CD14-positive monocyte (primary cell): ENCODE measurements at regions not wholly inside any gene's neighbourhood (a gene's known extent, or its start where the extent isn't known, plus 50 kb on each side); places are given as distances from the start of the nearest gene placed in this dataset.

Experiments used
- DNase-seq, 3 donors: peaks; one replicate each; pipeline ENCODE4 v3.0.0-alpha.2; 2011 to 2022
- H2AFZ ChIP-seq: 2 replicates; pipeline ENCODE4 v1.6.0; 2012; ENCODE audit warnings: mild to moderate bottlenecking, low read depth, low read length, inconsistent platforms; ENCODE audit not compliant: insufficient read depth, poor library complexity, severe bottlenecking
- H3K27ac ChIP-seq, 2 donors: 1 replicate in 1 of 2; 2 replicates in 1 of 2; pipeline ENCODE4 v1.5.1; 2012 to 2013; ENCODE audit warnings: low read length in 2 of 2, control low read depth in 1 of 2, inconsistent platforms in 1 of 2, low read depth in 1 of 2, mild to moderate bottlenecking in 1 of 2
- H3K27me3 ChIP-seq, 2 donors: one replicate each; pipeline versions ENCODE4 v1.6.0 to v1.6.1; 2011 to 2013; ENCODE audit warnings: low read length in 2 of 2; ENCODE audit not compliant: control insufficient read depth in 2 of 2, insufficient read depth in 2 of 2
- H3K36me3 ChIP-seq, 2 donors: replicated peaks in 1 of 2; 1 replicate in 1 of 2; 2 replicates in 1 of 2; pipeline versions ENCODE4 v1.5.1 to v1.6.1; 2012 to 2013; ENCODE audit warnings: low read length in 2 of 2, control low read depth in 1 of 2, inconsistent platforms in 1 of 2, mild to moderate bottlenecking in 1 of 2; ENCODE audit not compliant: insufficient read depth in 2 of 2, control insufficient read depth in 1 of 2
- H3K4me1 ChIP-seq, 2 donors: 1 replicate in 1 of 2; 2 replicates in 1 of 2; pipeline versions ENCODE4 v1.5.1 to v1.6.1; 2012 to 2013; ENCODE audit warnings: low read length in 2 of 2, control low read depth in 1 of 2, inconsistent platforms in 1 of 2, mild to moderate bottlenecking in 1 of 2, moderate library complexity in 1 of 2; ENCODE audit not compliant: insufficient read depth in 2 of 2, control insufficient read depth in 1 of 2
- H3K4me2 ChIP-seq: replicated peaks from 2 replicates; pipeline ENCODE3; 2012; ENCODE audit warnings: low read length, moderate library complexity, mild to moderate bottlenecking; ENCODE audit not compliant: poor library complexity, severe bottlenecking; ENCODE audit errors: extremely low read depth
- H3K4me3 ChIP-seq, 3 experiments: fragments of 200-600 bp in 1 of 3; sonication (generic) in 1 of 3; replicated peaks in 1 of 3; 1 replicate in 2 of 3; 2 replicates in 1 of 3; pipeline ENCODE4 v1.5.1; 2011 to 2013; ENCODE audit warnings: low read length in 3 of 3, mild to moderate bottlenecking in 3 of 3, control low read depth in 2 of 3, low read depth in 2 of 3, inconsistent platforms in 1 of 3, moderate library complexity in 1 of 3
- H3K79me2 ChIP-seq: 2 replicates; pipeline ENCODE4 v1.6.0; 2012; ENCODE audit warnings: mild to moderate bottlenecking, control low read depth, inconsistent platforms, low read length, moderate library complexity; ENCODE audit not compliant: insufficient read depth
- H3K9ac ChIP-seq: 2 replicates; pipeline ENCODE4 v1.6.0; 2017; ENCODE audit warnings: low read length, mild to moderate bottlenecking; ENCODE audit not compliant: insufficient read depth, poor library complexity, severe bottlenecking
- H3K9me3 ChIP-seq, 2 donors: replicated peaks in 1 of 2; 1 replicate in 1 of 2; 2 replicates in 1 of 2; pipeline versions ENCODE4 v1.5.1 to v1.6.1; 2012 to 2013; ENCODE audit warnings: low read length in 2 of 2, control low read depth in 1 of 2; ENCODE audit not compliant: control insufficient read depth in 1 of 2, insufficient read depth in 1 of 2
- H4K20me1 ChIP-seq: 2 replicates; pipeline ENCODE4 v1.6.0; 2012; ENCODE audit warnings: mild to moderate bottlenecking, low read length, control low read depth, moderate library complexity; ENCODE audit not compliant: insufficient read depth
- H3K27ac Mint-ChIP-seq, 7 donors: one replicate each; pipeline ENCODE4 v1.8.0; 2020; ENCODE audit warnings: mild to moderate bottlenecking in 7 of 7, mixed read lengths in 7 of 7, moderate library complexity in 6 of 7, inconsistent platforms in 2 of 7
- H3K27me3 Mint-ChIP-seq, 3 donors: one replicate each; pipeline ENCODE4 v1.8.0; 2021 to 2022; ENCODE audit warnings: low read depth in 3 of 3, mild to moderate bottlenecking in 3 of 3, mixed read lengths in 3 of 3, moderate library complexity in 3 of 3, inconsistent platforms in 1 of 3
- H3K36me3 Mint-ChIP-seq, 2 donors: one replicate each; pipeline ENCODE4 v1.8.0; 2020; ENCODE audit warnings: mixed read lengths in 2 of 2, inconsistent platforms in 1 of 2, mild to moderate bottlenecking in 1 of 2
- H3K4me1 Mint-ChIP-seq: one replicate; pipeline ENCODE4 v1.8.0; 2020; ENCODE audit warnings: mild to moderate bottlenecking, mixed read lengths
- H3K4me3 Mint-ChIP-seq, 2 donors: one replicate each; pipeline ENCODE4 v1.8.0; 2020; ENCODE audit warnings: mild to moderate bottlenecking in 2 of 2, mixed read lengths in 2 of 2, moderate library complexity in 1 of 2
- H3K9me3 Mint-ChIP-seq, 7 donors: one replicate each; pipeline ENCODE4 v1.8.0; 2020 to 2022; ENCODE audit warnings: mixed read lengths in 7 of 7, mild to moderate bottlenecking in 6 of 7, moderate library complexity in 6 of 7, inconsistent platforms in 2 of 7
- CTCF ChIP-seq: fragments of 200-600 bp; IDR thresholded peaks from one replicate; pipeline ENCODE4 v1.8.0; 2022; ENCODE audit warnings: antibody characterized with exemption, mild to moderate bottlenecking
- WGBS: methylation state at CpG from one replicate; pipeline ENCODE4 v1.1.5; 2013; ENCODE audit warnings: missing lambda C conversion rate; ENCODE audit not compliant: insufficient coverage; 5-methylcytosine and 5-hydroxymethylcytosine counted together
- intact Hi-C, 2 donors: fragments of 100-400 bp; cut with micrococcal nuclease; formaldehyde crosslinking; loops; one replicate each; pipeline versions ENCODE4 v1.15.0 to v1.15.1; 2023

GRCh38 chr9:107110153-107110552, 172.9 kb upstream of the RAD23B start:
- WGBS, result 87% methylated on average over 2 of the region's 2 CpGs
- Histone ChIP-seq H3K36me3 (no peaks in the 10 kb centered on the region), H3K4me3 (no peak overlapping the region), H3K4me2 (no peak overlapping the region), H3K27me3 (no peaks in the 10 kb centered on the region), H3K4me1 (peaks cover 0 to 10% of the 10 kb centered on the region in 2 donors), H3K79me2 (no peaks in the 10 kb centered on the region), H3K9ac (no peak overlapping the region), H3K27ac (no peak overlapping the region), H3K9me3 (no peaks in the 10 kb centered on the region), H4K20me1 (no peaks in the 10 kb centered on the region), H2AFZ (no peak overlapping the region)
- intact Hi-C loops, result no loop called here
- DNase-seq, result no peak
- H3K36me3 Mint-ChIP-seq, result no peaks in the 10 kb centered on the region
- peaks cover 22% of the 10 kb centered on the region for H3K4me1 Mint-ChIP-seq
- no peak overlapping the region for H3K4me3 Mint-ChIP-seq
- peaks cover 0 to 3% (median 0%) of the 10 kb centered on the region in 7 donors for H3K9me3 Mint-ChIP-seq
- no peak for TF ChIP-seq CTCF
- no peak overlapping the region for H3K27ac Mint-ChIP-seq
- peaks cover 0 to 3% (median 0%) of the 10 kb centered on the region in 3 donors for H3K27me3 Mint-ChIP-seq

- Mint-ChIP-seq H3K4me1 (peaks cover 22% of the 10 kb centered on the region), H3K4me3 (no peak overlapping the region), H3K27ac (no peak overlapping the region), H3K9me3 (peaks cover 0 to 1% (median 0%) of the 10 kb centered on the region in 7 donors), H3K27me3 (peaks cover 0 to 3% (median 2%) of the 10 kb centered on the region in 3 donors), H3K36me3 (no peaks in the 10 kb centered on the region)
- Histone ChIP-seq H4K20me1 (no peaks in the 10 kb centered on the region), H3K27me3 (no peaks in the 10 kb centered on the region), H3K36me3 (no peaks in the 10 kb centered on the region), H3K4me1 (peaks cover 0 to 10% of the 10 kb centered on the region in 2 donors), H3K79me2 (no peaks in the 10 kb centered on the region), H3K9me3 (no peaks in the 10 kb centered on the region), H2AFZ (no peak overlapping the region), H3K4me2 (no peak overlapping the region), H3K27ac (no peak overlapping the region), H3K9ac (no peak overlapping the region), H3K4me3 (no peak overlapping the region)
- TF ChIP-seq CTCF, result no peak
- 67% methylated on average over 1 of the region's 1 CpG for WGBS
- DNase-seq, result no peak
- intact Hi-C loops, result no loop called here
These were observed 170.3 kb upstream of the RAD23B start for GRCh38 chr9:107112707-107113243.
